ENCODE measurements at regions not wholly inside any gene's neighbourhood (a gene's known extent, or its start where the extent isn't known, plus 50 kb on each side); places are given as distances from the start of the nearest gene placed in this dataset.

- TF ChIP-seq POLR2A (IDR thresholded peaks at IDR 0.05; ENCODE audit: low read length) (no peak), E2F6 (IDR thresholded peaks at IDR 0.05; ENCODE audit: borderline replicate concordance, low read depth) (no peak), CTCF (IDR thresholded peaks at IDR 0.05) (no peak), ZSCAN20 (CRISPR knock-in tag; IDR thresholded peaks at IDR 0.05) (no peak)
These were observed 515.8 kb downstream of the IRS1 start for GRCh38 chr2:226283796-226284195.

Measured in A549 (cell line).